Memory B cell (primary cell): ENCODE measurements at regions not wholly inside any gene's neighbourhood (a gene's known extent, or its start where the extent isn't known, plus 50 kb on each side); places are given as distances from the start of the nearest gene placed in this dataset.

Experiments
- ATAC-seq: fragments of 150-1000 bp; cut with Tn5 transposase; 2 replicates; pipeline ENCODE4 v1.10.0; 2021; ENCODE audit warnings: low read depth, mild to moderate bottlenecking, moderate library complexity
- DNase-seq, 2 donors: peaks; one replicate each; pipeline ENCODE4 v3.0.0; 2022; ENCODE audit warnings: low spot score in 2 of 2
- H3K27ac Mint-ChIP-seq: one replicate; pipeline ENCODE4 v1.8.0; 2022; ENCODE audit warnings: mild to moderate bottlenecking, moderate library complexity, mixed read lengths
- H3K27me3 Mint-ChIP-seq: one replicate; pipeline ENCODE4 v1.8.0; 2022; ENCODE audit warnings: mixed read lengths
- H3K36me3 Mint-ChIP-seq: one replicate; pipeline ENCODE4 v1.8.0; 2022; ENCODE audit warnings: mild to moderate bottlenecking, mixed read lengths
- H3K4me1 Mint-ChIP-seq: one replicate; pipeline ENCODE4 v1.8.0; 2022; ENCODE audit warnings: mixed read lengths
- H3K4me3 Mint-ChIP-seq: one replicate; pipeline ENCODE4 v1.8.0; 2022; ENCODE audit warnings: mild to moderate bottlenecking, moderate library complexity, mixed read lengths
- H3K9me3 Mint-ChIP-seq: one replicate; pipeline ENCODE4 v1.8.0; 2022; ENCODE audit warnings: mixed read lengths

- Mint-ChIP-seq H3K36me3 (no peaks in the 10 kb centered on the region), H3K27ac (no peak overlapping the region), H3K9me3 (no peaks in the 10 kb centered on the region), H3K4me3 (no peak overlapping the region), H3K27me3 (peaks cover 2% of the 10 kb centered on the region), H3K4me1 (no peaks in the 10 kb centered on the region)
- ATAC-seq (no peak), DNase-seq (no peak)
These were observed 148.7 kb upstream of the TCF21 start for GRCh38 chr6:133740218-133740617.

GRCh38 chr6:133740816-133741215 lies 148.1 kb upstream of the TCF21 start:
- no peak overlapping the region for H3K27ac Mint-ChIP-seq
- H3K27me3 Mint-ChIP-seq = peaks cover 2% of the 10 kb centered on the region
- ATAC-seq = no peak
- H3K4me3 Mint-ChIP-seq = no peak overlapping the region
- no peaks in the 10 kb centered on the region for H3K4me1 Mint-ChIP-seq
- DNase-seq = no peak
- no peaks in the 10 kb centered on the region for H3K36me3 Mint-ChIP-seq
- H3K9me3 Mint-ChIP-seq = no peaks in the 10 kb centered on the region

GRCh38 chr6:133741375-133741861 lies 147.5 kb upstream of the TCF21 start:
- no peaks in the 10 kb centered on the region for H3K9me3 Mint-ChIP-seq
- DNase-seq (no peak), ATAC-seq (no peak)
- peaks cover 2% of the 10 kb centered on the region for H3K27me3 Mint-ChIP-seq
- H3K36me3 Mint-ChIP-seq = no peaks in the 10 kb centered on the region
- no peak overlapping the region for H3K4me3 Mint-ChIP-seq
- no peak overlapping the region for H3K27ac Mint-ChIP-seq
- H3K4me1 Mint-ChIP-seq = no peaks in the 10 kb centered on the region

GRCh38 chr6:133743621-133744020 lies 145.3 kb upstream of the TCF21 start:
- no peaks in the 10 kb centered on the region for H3K36me3 Mint-ChIP-seq
- H3K27me3 Mint-ChIP-seq = no peaks in the 10 kb centered on the region
- H3K4me3 Mint-ChIP-seq = no peak overlapping the region
- no peaks in the 10 kb centered on the region for H3K9me3 Mint-ChIP-seq
- DNase-seq (no peak), ATAC-seq (no peak)
- H3K27ac Mint-ChIP-seq = no peak overlapping the region
- no peaks in the 10 kb centered on the region for H3K4me1 Mint-ChIP-seq

- H3K36me3 Mint-ChIP-seq = no peaks in the 10 kb centered on the region
- ATAC-seq = no peak
- H3K4me1 Mint-ChIP-seq = no peaks in the 10 kb centered on the region
- no peak overlapping the region for H3K27ac Mint-ChIP-seq
- no peak for DNase-seq
- no peaks in the 10 kb centered on the region for H3K9me3 Mint-ChIP-seq
- H3K4me3 Mint-ChIP-seq = no peak overlapping the region
- H3K27me3 Mint-ChIP-seq = no peaks in the 10 kb centered on the region
These were observed 142.5 kb upstream of the TCF21 start for GRCh38 chr6:133746417-133746770.

- Mint-ChIP-seq H3K27me3 (no peaks in the 10 kb centered on the region), H3K9me3 (no peaks in the 10 kb centered on the region), H3K27ac (no peak overlapping the region), H3K36me3 (no peaks in the 10 kb centered on the region), H3K4me3 (no peak overlapping the region), H3K4me1 (no peaks in the 10 kb centered on the region)
- no peak for DNase-seq
- ATAC-seq = no peak
These were observed 140.3 kb upstream of the TCF21 start for GRCh38 chr6:133748628-133749027.

GRCh38 chr6:133749427-133749826 lies 139.5 kb upstream of the TCF21 start:
- H3K4me3 Mint-ChIP-seq = no peak overlapping the region
- H3K36me3 Mint-ChIP-seq = no peaks in the 10 kb centered on the region
- ATAC-seq (no peak), DNase-seq (no peak)
- H3K9me3 Mint-ChIP-seq = no peaks in the 10 kb centered on the region
- no peaks in the 10 kb centered on the region for H3K4me1 Mint-ChIP-seq
- H3K27ac Mint-ChIP-seq = no peak overlapping the region
- no peaks in the 10 kb centered on the region for H3K27me3 Mint-ChIP-seq

GRCh38 chr6:133752129-133752528 lies 136.8 kb upstream of the TCF21 start:
- Mint-ChIP-seq H3K4me3 (no peak overlapping the region), H3K27me3 (no peaks in the 10 kb centered on the region), H3K36me3 (no peaks in the 10 kb centered on the region), H3K4me1 (no peaks in the 10 kb centered on the region), H3K27ac (no peak overlapping the region), H3K9me3 (no peaks in the 10 kb centered on the region)
- no peak for ATAC-seq
- DNase-seq = no peak

- no peak for ATAC-seq
- Mint-ChIP-seq H3K4me1 (no peaks in the 10 kb centered on the region), H3K9me3 (no peaks in the 10 kb centered on the region)
These were observed 135.2 kb upstream of the TCF21 start for GRCh38 chr6:133753756-133754155.

GRCh38 chr6:133754298-133754697 lies 134.6 kb upstream of the TCF21 start:
- H3K4me3 Mint-ChIP-seq = no peak overlapping the region
- no peak overlapping the region for H3K27ac Mint-ChIP-seq

More at GRCh38 chr6:133753756-133754155, 135.2 kb upstream of the TCF21 start:
- Mint-ChIP-seq H3K27me3 (no peaks in the 10 kb centered on the region), H3K27ac (no peak overlapping the region), H3K4me3 (no peak overlapping the region), H3K36me3 (no peaks in the 10 kb centered on the region)
- no peak for DNase-seq

GRCh38 chr6:133756078-133756695 lies 132.7 kb upstream of the TCF21 start:
- no peak for ATAC-seq
- Mint-ChIP-seq H3K27me3 (peaks cover 2% of the 10 kb centered on the region), H3K4me3 (no peak overlapping the region), H3K4me1 (no peaks in the 10 kb centered on the region), H3K9me3 (no peaks in the 10 kb centered on the region), H3K36me3 (no peaks in the 10 kb centered on the region), H3K27ac (no peak overlapping the region)
- DNase-seq = no peak

More at GRCh38 chr6:133754298-133754697, 134.6 kb upstream of the TCF21 start:
- no peaks in the 10 kb centered on the region for H3K36me3 Mint-ChIP-seq
- ATAC-seq (no peak), DNase-seq (no peak)
- H3K9me3 Mint-ChIP-seq = no peaks in the 10 kb centered on the region
- no peaks in the 10 kb centered on the region for H3K4me1 Mint-ChIP-seq
- no peaks in the 10 kb centered on the region for H3K27me3 Mint-ChIP-seq

- no peaks in the 10 kb centered on the region for H3K9me3 Mint-ChIP-seq
- peaks cover 2% of the 10 kb centered on the region for H3K27me3 Mint-ChIP-seq
- no peak overlapping the region for H3K4me3 Mint-ChIP-seq
- DNase-seq (no peak), ATAC-seq (no peak)
- H3K4me1 Mint-ChIP-seq = no peaks in the 10 kb centered on the region
- H3K36me3 Mint-ChIP-seq = no peaks in the 10 kb centered on the region
- no peak overlapping the region for H3K27ac Mint-ChIP-seq
These were observed 131.6 kb upstream of the TCF21 start for GRCh38 chr6:133757335-133757734.

GRCh38 chr6:133758815-133759335 lies 130.0 kb upstream of the TCF21 start:
- H3K4me1 Mint-ChIP-seq = no peaks in the 10 kb centered on the region
- H3K4me3 Mint-ChIP-seq = no peak overlapping the region
- H3K27ac Mint-ChIP-seq = no peak overlapping the region
- H3K27me3 Mint-ChIP-seq = peaks cover 2% of the 10 kb centered on the region
- no peaks in the 10 kb centered on the region for H3K9me3 Mint-ChIP-seq
- ATAC-seq (no peak), DNase-seq (no peak)
- H3K36me3 Mint-ChIP-seq = no peaks in the 10 kb centered on the region

GRCh38 chr6:133759524-133759923 lies 129.4 kb upstream of the TCF21 start:
- DNase-seq (no peak), ATAC-seq (no peak)
- Mint-ChIP-seq H3K4me3 (no peak overlapping the region), H3K27me3 (peaks cover 2% of the 10 kb centered on the region), H3K36me3 (no peaks in the 10 kb centered on the region), H3K4me1 (no peaks in the 10 kb centered on the region), H3K9me3 (no peaks in the 10 kb centered on the region), H3K27ac (no peak overlapping the region)

- Mint-ChIP-seq H3K4me3 (no peak overlapping the region), H3K9me3 (no peaks in the 10 kb centered on the region), H3K36me3 (no peaks in the 10 kb centered on the region), H3K4me1 (no peaks in the 10 kb centered on the region), H3K27me3 (peaks cover 4% of the 10 kb centered on the region), H3K27ac (no peak overlapping the region)
- DNase-seq (no peak), ATAC-seq (no peak)
These were observed 127.2 kb upstream of the TCF21 start for GRCh38 chr6:133761706-133762105.
